ENCODE measurements at regions not wholly inside any gene's neighbourhood (a gene's known extent, or its start where the extent isn't known, plus 50 kb on each side); places are given as distances from the start of the nearest gene placed in this dataset.

- no peaks in the 10 kb centered on the region; the same call in 1 of the 2 replicates for H3K4me1 Mint-ChIP-seq (ENCODE audit: low read depth)
- no peak overlapping the region for H3K27ac Mint-ChIP-seq
- no peaks in the 10 kb centered on the region for H3K36me3 Mint-ChIP-seq (ENCODE audit: low read depth)
- H3K9me3 Mint-ChIP-seq = peaks cover 23% of the 10 kb centered on the region; the same call in 1 of the 2 replicates
- DNase-seq = no peak
- TF ChIP-seq CTCF (IDR thresholded peaks at IDR 0.05) = no peak
- no peak overlapping the region for H3K4me3 Mint-ChIP-seq
- H3K27me3 Mint-ChIP-seq (ENCODE audit: insufficient read depth) = peaks cover 2% of the 10 kb centered on the region
Measured at GRCh38 chr18:25010623-25011374, 341.2 kb downstream of the ZNF521 start.

Measured in HFFc6 (cell line).